GM12865 (cell line): ENCODE measurements at regions not wholly inside any gene's neighbourhood (a gene's known extent, or its start where the extent isn't known, plus 50 kb on each side); places are given as distances from the start of the nearest gene placed in this dataset.
"Not testable (repeated sequence)": the region's sequence is repeated elsewhere in the genome, so short reads cannot be mapped to it uniquely, and the experiment has no call there.

Experiments used
- DNase-seq: peaks from one replicate; pipeline ENCODE4 v3.0.0; 2010; ENCODE audit warnings: low read depth
- H3K4me3 ChIP-seq: 2 replicates; pipeline ENCODE4 v1.5.1; 2011; ENCODE audit warnings: mild to moderate bottlenecking, low read depth, low read length, control low read depth
- CTCF ChIP-seq: IDR thresholded peaks from 2 replicates; pipeline ENCODE4 v1.5.1; 2011; ENCODE audit warnings: low read length, control low read depth, low read depth, inconsistent platforms; ENCODE audit not compliant: insufficient read depth; ENCODE audit errors: missing control alignments

GRCh38 chr13:90884066-90884465 lies 463.4 kb upstream of the MIR17HG start:
- H3K4me3 ChIP-seq, result no peak overlapping the region
- DNase-seq, result no peak
- no peak for TF ChIP-seq CTCF

GRCh38 chr13:90889906-90890834 lies 457.3 kb upstream of the MIR17HG start:
- TF ChIP-seq CTCF, result no peak
- no peak for DNase-seq
- H3K4me3 ChIP-seq, result no peak overlapping the region

GRCh38 chr13:90891329-90891728 lies 456.2 kb upstream of the MIR17HG start:
- TF ChIP-seq CTCF, result no peak
- no peak overlapping the region for H3K4me3 ChIP-seq
- DNase-seq, result no peak

DNA sequence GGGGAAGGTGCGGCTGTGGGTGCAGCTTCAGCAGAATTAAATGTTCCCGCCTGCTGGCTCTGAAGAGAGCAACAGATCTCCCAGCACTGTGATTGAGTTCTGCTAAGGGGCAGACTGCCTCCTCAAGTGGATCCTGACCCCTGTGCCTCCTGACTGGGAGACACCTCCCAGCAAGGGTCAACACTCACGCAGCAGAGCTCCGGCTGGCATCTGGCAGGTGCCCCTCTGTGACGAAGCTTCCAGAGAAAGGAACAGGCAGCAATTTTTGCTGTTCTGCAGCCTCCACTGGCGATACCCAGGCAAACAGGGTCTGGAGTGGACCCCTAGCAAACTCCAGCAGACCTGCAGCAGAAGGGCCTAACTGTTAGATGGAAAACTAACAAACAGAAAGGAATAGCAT lies 454.3 kb upstream of the MIR17HG start:
- not testable (repeated sequence) for DNase-seq, H3K4me3 ChIP-seq

- TF ChIP-seq CTCF, result no peak
- H3K4me3 ChIP-seq, result no peak overlapping the region
- no peak for DNase-seq
Observed at GRCh38 chr13:90896002-90896401, 451.5 kb upstream of the MIR17HG start.

DNA sequence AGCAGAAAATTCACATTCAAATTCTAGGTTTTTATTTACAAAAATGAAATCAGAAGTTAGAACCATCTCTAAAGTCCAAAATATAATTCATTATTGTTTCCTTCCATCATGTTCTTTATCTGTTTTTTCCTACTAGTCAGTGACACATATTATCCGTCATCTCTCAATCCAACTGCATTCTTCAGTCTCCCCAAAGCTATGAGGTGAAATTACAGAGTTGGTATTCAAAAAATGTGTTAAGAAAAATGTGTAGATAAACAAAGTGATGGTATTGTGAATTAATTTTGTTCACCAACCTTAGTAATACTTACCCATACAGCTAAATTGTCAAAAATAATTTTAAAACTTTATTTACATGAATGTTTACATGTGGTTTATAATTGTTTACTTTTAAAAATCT lies 448.7 kb upstream of the MIR17HG start:
- H3K4me3 ChIP-seq, result no peak overlapping the region
- TF ChIP-seq CTCF, result no peak
- no peak for DNase-seq

GRCh38 chr13:90899416-90899815 lies 448.1 kb upstream of the MIR17HG start:
- H3K4me3 ChIP-seq, result no peak overlapping the region
- TF ChIP-seq CTCF, result no peak
- no peak for DNase-seq
